GM19239 (cell line): ENCODE measurements at regions not wholly inside any gene's neighbourhood (a gene's known extent, or its start where the extent isn't known, plus 50 kb on each side); places are given as distances from the start of the nearest gene placed in this dataset.

Experiments used
- DNase-seq: peaks from one replicate; pipeline ENCODE4 v3.0.0; 2011; ENCODE audit warnings: low spot score; ENCODE audit not compliant: insufficient read length
- FAIRE-seq: peaks from 2 replicates; lab custom pipeline; 2011; peaks lifted over from hg19 to GRCh38; lab: Jason Lieb, UNC

GRCh38 chr4:159435561-159436023, 332.7 kb downstream of the RAPGEF2 start:
- DNase-seq (no peak), FAIRE-seq (peak; percentile 58)

GRCh38 chr4:159443975-159444374, 341.1 kb downstream of the RAPGEF2 start:
- DNase-seq, result no peak
- FAIRE-seq, result no peak

DNA sequence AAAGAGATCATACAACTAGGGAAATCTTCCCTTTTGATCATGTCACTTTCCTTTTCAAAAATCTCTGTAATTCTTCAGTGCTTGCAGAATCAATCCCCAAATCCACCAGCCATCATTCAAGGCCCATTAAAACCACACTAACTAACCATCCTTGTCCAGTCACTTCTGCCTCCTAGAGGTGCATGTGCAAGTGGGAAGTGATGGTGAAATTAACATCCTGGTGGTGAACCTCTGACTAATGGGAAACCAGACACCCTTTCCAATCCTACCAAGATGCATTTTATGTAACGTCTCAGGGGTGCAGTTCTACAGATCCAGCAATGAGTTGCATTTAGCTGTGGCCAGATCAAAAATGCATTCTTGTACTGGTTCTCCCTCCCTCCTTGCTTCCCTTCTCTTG, 341.8 kb downstream of the RAPGEF2 start:
- no peak for DNase-seq
- FAIRE-seq, result no peak

GRCh38 chr4:159445692-159446091, 342.8 kb downstream of the RAPGEF2 start:
- DNase-seq (no peak), FAIRE-seq (no peak)

DNA sequence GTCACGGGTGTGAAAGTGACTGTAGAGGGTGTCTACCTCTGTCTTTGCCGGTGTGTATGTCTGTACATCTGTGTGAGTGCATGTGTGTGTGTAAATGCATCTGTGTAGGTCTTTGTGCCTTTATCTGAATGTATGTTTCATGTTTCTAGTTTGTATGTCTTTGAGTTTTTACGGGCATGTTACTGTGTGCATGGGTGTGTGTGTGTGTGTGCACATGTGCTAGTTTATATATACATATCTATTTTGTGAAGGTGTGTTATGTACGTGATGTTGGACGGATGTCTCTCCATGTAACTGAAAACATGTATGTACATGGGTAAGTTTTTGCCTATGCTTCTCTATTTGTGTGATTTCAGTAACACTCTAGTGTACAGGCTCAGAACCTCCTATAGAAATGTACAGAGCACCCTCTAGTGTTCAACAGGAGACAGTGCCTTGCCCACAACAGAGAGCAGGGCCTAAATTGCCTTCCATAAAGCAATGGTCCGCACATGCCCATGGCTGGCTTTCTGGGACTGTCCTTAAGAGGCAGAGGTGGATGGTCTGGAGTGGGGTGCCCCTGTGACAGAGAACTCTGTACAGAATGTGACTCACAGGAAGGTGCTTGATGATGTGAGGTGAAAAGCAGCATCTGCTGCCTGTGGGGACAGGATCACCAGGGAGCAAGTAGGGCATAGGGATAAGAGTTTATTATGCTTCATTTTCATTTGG, 343.5 kb downstream of the RAPGEF2 start:
- FAIRE-seq, result peak; percentile 83
- peak; percentile 38 for DNase-seq

GRCh38 chr4:159447296-159447695, 344.4 kb downstream of the RAPGEF2 start:
- FAIRE-seq, result no peak
- DNase-seq, result no peak

DNA sequence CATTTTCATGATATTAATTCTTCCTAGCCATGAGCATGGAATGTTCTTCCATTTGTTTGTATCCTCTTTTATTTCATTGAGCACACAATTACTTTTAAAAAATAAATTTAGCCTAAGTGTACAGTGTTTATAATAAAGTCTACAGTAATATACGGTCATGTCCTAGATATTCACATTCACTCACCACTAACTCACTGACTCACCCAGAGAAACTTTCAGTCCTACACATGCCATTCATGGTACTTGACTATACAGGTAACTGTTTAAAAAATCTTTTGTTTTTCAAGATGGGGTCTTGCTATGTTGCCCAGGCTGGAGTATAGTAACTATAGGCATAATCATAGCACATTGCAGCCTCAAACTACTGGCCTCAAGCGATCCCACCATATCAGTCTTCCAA, 348.1 kb downstream of the RAPGEF2 start:
- FAIRE-seq (no peak), DNase-seq (no peak)

DNA sequence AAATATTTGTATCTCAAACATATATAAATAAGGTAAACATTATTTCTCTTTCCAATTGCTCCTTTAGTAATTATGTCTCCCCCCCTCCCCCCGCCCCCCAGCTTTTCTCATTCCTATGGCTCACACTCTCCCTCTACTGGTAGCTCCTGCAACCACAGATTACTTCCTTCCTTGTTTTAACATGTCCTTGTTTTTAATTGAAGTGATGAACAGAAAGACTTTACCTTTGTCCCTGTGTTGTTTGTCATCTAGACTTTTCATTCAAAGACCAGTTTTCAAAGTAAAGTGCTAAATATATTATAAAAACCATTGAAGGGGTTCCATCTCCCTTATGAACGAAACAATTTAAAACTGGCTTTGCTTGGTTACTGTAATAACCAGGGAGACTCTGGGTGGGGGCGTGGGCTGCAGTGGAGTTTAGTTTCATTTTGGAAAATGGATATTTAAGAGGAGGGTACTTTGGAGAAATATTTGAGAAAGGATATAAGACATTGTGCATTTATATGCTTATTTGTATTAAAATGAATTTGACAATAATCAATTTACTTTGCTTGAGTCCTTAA, 352.9 kb downstream of the RAPGEF2 start:
- DNase-seq (peak; percentile 8), FAIRE-seq (peak; percentile 62)

DNA sequence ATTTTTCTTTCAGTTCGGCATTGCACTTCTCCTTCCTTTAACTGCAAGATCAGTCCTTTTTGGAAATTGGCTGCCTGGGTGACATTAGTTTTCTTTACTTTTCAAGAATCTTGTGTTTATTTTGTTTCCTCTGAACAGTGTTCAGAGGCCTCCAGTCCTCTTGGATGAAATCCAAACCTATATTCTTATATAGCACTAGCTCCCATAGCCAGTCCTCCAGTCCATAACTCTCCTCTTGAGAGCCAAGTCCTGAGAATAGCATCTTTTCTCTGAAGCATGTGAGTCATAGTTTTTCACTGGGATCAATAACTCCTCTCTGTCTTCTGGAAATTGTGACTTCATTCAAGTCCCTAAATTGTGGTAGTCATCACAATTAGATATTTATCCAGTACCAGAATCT, 357.5 kb downstream of the RAPGEF2 start:
- no peak for DNase-seq
- FAIRE-seq, result no peak

GRCh38 chr4:159463235-159463634, 360.4 kb downstream of the RAPGEF2 start:
- FAIRE-seq, result no peak
- no peak for DNase-seq

- DNase-seq, result no peak
Measured at GRCh38 chr4:159464302-159464701, 361.4 kb downstream of the RAPGEF2 start.

GRCh38 chr4:159476886-159477285, 374.0 kb downstream of the RAPGEF2 start:
- FAIRE-seq (no peak), DNase-seq (no peak)

More at GRCh38 chr4:159464302-159464701, 361.4 kb downstream of the RAPGEF2 start:
- no peak for FAIRE-seq

DNA sequence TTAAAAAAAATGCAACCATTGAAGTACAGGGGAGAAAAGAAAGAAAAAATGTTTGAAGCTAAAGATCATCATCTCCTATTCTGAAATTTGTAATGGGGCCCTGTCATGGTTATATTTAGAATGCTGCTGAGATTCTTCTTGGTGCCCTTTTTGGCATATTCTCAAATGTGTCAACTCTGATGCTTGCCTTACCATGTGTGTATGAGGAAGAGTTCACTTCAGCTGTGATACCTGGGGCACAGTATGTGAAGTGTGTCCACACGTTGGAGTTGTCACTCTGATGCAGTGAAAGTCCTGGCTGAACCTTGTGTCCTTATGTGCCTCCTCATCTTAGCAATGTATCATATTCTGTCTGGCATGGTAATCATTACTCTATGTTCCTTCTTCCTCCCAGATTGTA, 377.9 kb downstream of the RAPGEF2 start:
- no peak for DNase-seq
- FAIRE-seq, result no peak

DNA sequence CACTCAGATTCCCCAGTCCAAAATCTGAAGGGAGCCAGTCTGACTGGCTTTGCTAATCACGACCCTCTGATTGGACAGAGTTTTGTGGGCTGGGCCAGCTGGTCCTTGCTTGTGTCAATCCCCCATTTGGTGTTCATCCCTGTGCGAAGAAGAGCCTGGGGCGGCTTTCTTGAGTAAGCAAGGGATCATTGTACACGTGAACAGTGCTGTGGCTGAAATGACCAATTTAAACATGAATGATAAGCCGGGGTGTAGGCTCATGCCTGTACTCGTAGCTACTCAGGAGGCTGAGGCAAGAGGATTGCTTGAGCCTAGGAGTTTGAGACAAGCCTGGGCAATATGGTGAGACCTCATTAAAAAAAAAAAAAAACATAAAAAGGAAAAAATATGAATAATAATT, 379.1 kb downstream of the RAPGEF2 start:
- DNase-seq (no peak), FAIRE-seq (no peak)

- no peak for DNase-seq
- no peak for FAIRE-seq
Measured at GRCh38 chr4:159483110-159483781, 380.4 kb downstream of the RAPGEF2 start.

- FAIRE-seq (no peak), DNase-seq (no peak)
Measured at GRCh38 chr4:159483782-159484741, 381.2 kb downstream of the RAPGEF2 start.

DNA sequence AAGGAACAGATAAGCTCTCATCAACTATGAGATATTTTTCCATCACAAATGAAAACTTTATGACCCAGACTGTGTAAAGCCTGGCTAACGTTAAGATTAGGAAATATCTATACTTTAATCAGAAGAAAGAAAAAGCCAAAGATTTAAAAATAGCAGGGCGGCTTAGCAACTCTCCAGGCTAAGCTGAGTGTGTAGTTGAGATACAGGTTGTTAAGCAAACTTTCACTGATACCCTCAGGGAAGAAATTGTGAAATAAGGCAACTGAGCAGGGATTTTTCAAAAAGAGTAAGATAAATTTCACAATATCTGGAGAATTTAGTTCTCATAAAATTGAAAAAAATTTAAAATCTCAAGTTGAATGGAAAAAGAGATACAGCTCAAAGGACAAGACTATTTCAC, 382.0 kb downstream of the RAPGEF2 start:
- DNase-seq (no peak), FAIRE-seq (no peak)

- FAIRE-seq, result peak; percentile 99
- DNase-seq, result peak; percentile 18
Measured at GRCh38 chr4:159487284-159487747, 384.4 kb downstream of the RAPGEF2 start.

DNA sequence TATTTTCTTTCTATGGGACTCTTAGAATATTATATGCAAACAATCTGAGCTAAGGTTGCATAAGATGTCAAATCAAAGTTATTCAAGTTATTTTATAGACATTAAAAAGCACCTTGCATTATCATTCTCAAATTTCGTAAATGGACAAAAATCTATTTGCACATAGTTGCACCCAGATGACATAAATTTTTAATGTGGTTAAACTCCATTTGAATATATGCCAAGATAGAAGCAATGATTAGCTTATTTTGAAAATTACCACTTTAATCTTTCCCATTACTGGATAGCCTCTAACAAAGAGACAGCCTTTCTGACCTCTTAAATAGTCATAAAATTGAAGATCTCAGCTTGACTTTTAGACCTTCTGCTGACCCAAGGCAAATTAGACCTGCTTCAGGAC, 386.8 kb downstream of the RAPGEF2 start:
- DNase-seq, result no peak
- no peak for FAIRE-seq
